T47D (cell line): ENCODE measurements at regions not wholly inside any gene's neighbourhood (a gene's known extent, or its start where the extent isn't known, plus 50 kb on each side); places are given as distances from the start of the nearest gene placed in this dataset.
"Not testable (repeated sequence)": the region's sequence is repeated elsewhere in the genome, so short reads cannot be mapped to it uniquely, and the experiment has no call there.

Experiments
- DNase-seq, 2 experiments: peaks; one replicate each; pipeline versions ENCODE4 v3.0.0 to v3.0.0-alpha.2; 2011 to 2012; ENCODE audit warnings: low read depth in 1 of 2, low spot score in 1 of 2
- in situ Hi-C: cut with HindIII; loops from 2 replicates; pipeline ENCODE4 v1.10.0; 2016; ENCODE audit warnings: low sequenced_read_pairs, low pct_unique_long_range_greater_than_20kb

GRCh38 chr21:5091274-5091673 lies 5430.1 kb upstream of the TPTE start:
- DNase-seq, in situ Hi-C loops: not testable (repeated sequence)

- in situ Hi-C loops, DNase-seq: not testable (repeated sequence)
These were observed 5425.8 kb upstream of the TPTE start for GRCh38 chr21:5095628-5096027.

DNA sequence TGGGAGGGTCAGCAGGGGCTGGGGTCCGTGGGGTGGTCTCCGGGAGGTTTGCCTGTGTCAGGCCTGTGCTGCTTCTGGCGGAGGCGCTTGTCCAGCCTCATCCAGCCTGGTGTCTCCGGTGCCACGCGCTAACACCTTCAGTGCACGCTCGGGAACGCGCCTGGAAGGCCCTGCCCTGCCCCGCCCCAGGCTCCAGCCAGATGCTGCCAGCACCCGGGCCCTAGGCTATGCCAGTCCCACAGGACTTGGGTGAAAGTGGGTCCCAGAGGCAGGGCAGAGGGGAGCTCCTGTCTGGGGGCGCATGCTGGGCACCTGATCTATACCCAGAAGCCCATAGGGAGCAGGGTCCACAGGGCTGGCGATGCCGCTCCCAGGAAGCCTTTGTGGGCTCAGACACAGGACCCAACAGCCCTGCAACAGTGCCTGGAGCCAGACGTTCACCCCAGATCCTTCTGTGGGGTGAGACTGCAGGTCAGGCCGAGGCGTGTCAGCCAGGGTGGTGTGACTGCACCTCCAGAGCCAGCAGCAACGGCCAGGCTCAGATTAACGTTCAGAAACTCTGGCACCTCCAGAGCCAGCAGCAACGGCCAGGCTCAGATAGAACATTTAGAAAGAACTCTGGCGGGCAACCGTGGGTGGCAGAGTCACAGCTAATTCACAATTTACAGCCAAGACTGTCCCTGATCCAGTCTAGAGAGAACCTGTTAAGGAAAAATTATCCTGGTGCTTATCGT lies 5423.2 kb upstream of the TPTE start:
- DNase-seq, in situ Hi-C loops: not testable (repeated sequence)

DNA sequence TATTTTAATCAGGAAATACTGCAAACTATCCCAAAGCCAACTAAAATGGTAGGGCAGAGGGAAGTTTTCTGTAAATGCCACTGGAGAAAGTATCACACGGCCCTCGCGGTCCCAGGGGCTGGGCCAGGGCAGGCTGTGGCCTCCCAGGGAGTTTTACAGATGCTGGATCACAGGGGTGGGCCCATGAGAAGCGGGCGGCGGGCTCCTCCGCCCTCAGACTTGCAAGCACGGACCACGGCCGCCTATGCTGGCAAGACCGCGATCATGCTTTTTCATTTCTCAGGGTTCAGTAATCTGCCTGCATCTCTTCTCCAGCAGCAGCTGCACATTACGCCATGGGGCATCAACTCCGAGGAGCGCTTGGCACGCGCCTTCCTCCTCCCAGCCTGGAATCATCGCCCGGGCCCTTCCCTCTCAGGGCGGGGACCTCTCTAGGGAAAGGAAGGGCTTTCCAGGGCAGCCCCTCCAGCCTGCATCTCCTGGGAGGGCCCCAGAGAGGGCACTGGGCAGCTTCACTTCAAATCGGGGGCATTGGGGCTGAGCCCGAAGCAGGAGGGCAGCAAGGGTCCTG lies 5420.7 kb upstream of the TPTE start:
- in situ Hi-C loops, DNase-seq: not testable (repeated sequence)

- in situ Hi-C loops, DNase-seq: not testable (repeated sequence)
These were observed 5419.6 kb upstream of the TPTE start for GRCh38 chr21:5101749-5102148.

- in situ Hi-C loops, DNase-seq: not testable (repeated sequence)
These were observed 5417.4 kb upstream of the TPTE start for GRCh38 chr21:5103880-5104561.

GRCh38 chr21:5104562-5104928 lies 5416.8 kb upstream of the TPTE start:
- in situ Hi-C loops, DNase-seq: not testable (repeated sequence)

GRCh38 chr21:5105939-5106708 lies 5415.3 kb upstream of the TPTE start:
- DNase-seq, in situ Hi-C loops: not testable (repeated sequence)

DNA sequence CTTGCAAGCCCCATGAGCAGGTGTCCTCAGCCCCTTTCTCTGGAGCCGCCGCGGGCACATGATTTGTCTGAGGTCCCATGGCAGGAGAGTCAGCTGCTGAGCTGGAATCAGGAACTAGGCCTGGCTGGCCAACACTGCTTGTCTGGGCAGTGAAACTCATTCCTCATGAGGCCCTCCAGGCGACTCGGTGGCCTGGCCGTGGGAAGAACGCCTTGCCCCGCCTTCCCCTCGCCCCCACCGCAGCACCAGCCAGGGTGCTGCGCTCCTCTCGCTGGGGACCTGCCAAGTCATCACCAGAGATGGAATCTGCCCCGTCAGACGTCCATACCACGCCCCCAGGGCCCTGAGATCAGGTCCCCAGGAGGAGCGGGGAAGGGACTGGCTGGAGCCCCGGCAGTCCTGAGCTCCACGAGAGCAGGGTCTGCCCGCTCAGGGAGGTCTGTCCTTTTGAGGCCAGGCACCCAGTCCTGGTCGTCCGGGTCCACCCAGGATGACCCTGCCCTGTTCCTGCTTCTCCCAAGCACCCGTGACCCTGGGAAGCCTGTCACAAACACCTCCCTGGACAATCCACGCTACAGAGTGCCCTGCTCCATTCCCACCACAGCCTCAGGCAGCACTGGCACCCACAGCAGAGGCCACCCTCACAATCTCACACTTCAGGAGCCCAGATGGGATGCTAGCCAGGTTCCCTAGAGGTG lies 5414.5 kb upstream of the TPTE start:
- in situ Hi-C loops, DNase-seq: not testable (repeated sequence)

DNA sequence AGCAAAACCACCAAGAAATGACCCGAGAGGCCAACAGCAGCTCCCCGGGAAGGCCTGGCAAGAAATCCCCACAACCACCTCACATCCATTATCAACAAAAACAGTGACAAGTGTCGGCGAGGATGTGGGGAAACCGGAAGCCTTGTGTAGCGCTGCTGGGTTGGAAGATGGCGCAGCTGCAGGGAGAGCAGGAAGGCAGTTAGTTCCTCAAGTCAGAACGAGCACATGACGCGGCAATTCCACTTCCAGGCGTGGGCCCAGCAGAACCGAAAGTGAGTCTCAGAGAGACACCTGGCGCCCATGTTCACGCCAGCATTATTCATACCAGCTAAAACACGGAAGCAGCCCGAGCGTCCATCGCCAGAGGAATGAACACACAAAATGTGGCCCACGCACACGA lies 5413.7 kb upstream of the TPTE start:
- in situ Hi-C loops, DNase-seq: not testable (repeated sequence)

DNA sequence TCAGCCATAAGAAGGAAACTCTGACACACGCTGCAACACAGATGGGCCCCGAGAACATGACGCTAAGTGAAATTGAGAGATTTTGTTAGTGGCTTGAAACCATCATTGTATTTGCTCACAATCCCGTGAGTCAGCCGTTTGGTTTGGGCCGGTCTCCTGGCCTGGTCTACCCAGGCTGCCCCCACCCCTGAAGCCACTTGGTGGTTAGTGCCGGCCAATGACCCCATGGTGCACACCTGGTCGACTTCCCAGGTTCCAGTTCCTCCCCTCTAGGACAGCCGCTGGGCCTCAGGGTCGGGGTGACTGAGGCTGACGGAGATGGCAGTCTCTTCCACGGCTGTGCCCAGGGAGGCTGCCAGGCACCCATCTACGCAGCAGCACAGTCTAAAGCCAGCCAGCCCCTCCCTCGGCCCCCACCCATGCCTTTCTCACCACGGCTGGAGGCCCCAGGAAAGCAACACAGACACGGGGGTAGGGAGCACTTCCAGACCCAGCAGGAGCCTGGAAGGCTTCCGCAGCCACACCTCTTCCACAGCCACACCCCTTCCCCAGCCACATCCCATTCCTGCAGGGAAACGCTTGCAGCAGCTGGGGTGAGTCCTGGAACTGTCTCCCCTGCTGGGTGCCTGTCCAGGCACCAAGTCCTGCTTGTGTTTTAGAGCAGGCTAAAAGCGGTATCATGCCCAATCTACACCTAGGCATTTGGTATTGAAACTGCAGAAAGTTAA lies 5413.2 kb upstream of the TPTE start:
- DNase-seq, in situ Hi-C loops: not testable (repeated sequence)

GRCh38 chr21:5111197-5111596 lies 5410.2 kb upstream of the TPTE start:
- in situ Hi-C loops, DNase-seq: not testable (repeated sequence)

- in situ Hi-C loops, DNase-seq: not testable (repeated sequence)
These were observed 5408.3 kb upstream of the TPTE start for GRCh38 chr21:5113092-5113491.

- DNase-seq, in situ Hi-C loops: not testable (repeated sequence)
These were observed 5406.9 kb upstream of the TPTE start for GRCh38 chr21:5114468-5114867.

DNA sequence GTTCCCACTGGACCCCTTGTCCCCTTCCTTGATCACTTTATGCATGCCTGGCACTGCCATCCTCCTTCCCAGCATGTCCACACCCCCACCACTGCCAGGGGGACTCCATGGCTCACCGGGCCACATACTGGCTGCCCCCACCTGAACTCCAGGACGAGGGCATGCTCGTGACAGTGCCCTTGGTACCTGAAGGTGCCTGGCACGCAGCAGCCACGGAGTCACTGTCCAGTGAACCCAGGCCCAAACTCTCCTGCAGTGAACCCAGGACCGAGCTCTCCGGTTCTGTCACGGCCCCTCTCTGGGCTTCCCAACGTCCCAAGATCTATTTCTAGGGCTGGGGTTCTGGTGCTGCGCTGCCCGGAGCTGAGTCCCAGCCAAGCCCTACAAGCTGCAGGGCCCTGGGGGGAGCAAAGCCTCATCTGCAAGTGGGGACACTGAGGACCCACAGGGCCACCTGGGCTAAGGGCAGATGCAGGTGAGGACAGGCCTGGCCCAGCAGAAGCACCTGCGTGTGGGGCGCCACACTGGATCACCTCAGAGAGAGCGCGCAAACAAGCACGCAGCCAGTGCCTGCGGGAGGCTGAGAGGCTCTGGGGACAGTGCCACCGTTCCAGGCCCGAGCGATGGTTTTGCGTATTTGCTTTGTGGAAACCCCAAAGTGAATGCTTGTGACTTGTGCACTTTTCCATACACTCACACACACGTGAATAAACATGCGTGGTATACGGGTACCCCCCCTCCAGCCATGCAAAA lies 5406.3 kb upstream of the TPTE start:
- DNase-seq, in situ Hi-C loops: not testable (repeated sequence)

DNA sequence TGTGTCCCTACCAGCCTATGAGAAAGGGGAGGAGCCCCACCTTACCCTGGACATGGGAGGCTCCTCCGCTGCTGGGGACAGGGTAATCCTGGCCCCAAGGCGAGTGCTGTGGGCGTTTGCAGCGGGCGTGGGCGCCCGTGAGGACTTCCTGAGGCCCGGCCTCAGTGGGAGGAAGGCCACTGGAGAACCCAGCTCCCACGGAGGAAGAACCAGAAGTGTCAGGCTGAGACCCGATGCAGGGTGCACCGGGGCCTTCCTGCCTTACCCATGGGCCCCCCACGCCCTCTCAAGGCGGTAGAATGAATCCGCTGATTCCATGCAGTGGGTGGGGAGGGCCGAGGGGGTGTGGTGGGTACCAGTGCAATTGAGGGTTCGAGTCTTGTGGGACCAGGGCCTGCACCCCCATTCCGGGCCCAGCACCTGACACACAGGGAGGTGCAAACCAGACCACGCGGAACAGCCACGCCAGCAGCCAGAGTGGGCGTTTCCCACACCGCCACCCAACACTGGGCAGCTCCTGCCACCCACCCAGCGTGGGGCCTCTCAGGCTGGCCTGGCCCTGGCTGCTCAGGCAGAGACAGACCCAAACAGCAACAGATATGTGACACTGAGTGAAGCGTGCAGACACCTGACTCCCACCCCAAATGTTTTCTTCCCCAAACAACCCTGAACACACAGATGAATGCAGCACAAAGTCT lies 5405.6 kb upstream of the TPTE start:
- in situ Hi-C loops, DNase-seq: not testable (repeated sequence)
